ENCODE measurements at regions not wholly inside any gene's neighbourhood (a gene's known extent, or its start where the extent isn't known, plus 50 kb on each side); places are given as distances from the start of the nearest gene placed in this dataset.

DNA sequence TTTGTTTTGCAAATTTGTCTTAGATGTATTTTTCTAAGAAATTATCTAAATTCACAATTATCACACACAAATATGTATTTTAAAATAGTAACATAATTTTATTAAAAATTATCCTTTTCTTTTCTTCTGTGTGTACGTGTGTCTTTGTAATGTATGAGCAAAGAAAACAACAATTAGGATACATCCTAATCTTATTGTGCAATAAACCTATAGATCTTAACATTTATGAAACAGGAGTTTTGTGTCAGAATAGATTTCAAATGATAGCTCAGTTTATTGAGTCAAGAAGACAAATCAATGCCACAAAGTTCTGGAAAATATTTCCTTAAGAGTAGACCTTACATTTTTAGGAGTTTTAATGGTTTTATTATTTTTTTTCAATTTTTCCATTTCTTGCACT is 212.2 kb downstream of the KCNJ3 start:
- TF ChIP-seq, protein P1, sequence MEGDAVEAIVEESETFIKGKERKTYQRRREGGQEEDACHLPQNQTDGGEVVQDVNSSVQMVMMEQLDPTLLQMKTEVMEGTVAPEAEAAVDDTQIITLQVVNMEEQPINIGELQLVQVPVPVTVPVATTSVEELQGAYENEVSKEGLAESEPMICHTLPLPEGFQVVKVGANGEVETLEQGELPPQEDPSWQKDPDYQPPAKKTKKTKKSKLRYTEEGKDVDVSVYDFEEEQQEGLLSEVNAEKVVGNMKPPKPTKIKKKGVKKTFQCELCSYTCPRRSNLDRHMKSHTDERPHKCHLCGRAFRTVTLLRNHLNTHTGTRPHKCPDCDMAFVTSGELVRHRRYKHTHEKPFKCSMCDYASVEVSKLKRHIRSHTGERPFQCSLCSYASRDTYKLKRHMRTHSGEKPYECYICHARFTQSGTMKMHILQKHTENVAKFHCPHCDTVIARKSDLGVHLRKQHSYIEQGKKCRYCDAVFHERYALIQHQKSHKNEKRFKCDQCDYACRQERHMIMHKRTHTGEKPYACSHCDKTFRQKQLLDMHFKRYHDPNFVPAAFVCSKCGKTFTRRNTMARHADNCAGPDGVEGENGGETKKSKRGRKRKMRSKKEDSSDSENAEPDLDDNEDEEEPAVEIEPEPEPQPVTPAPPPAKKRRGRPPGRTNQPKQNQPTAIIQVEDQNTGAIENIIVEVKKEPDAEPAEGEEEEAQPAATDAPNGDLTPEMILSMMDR (IDR thresholded peaks at IDR 0.05), result no peak
- TF ChIP-seq POLR2AphosphoS5 (IDR thresholded peaks at IDR 0.05) (no peak), POLR2A (IDR thresholded peaks at IDR 0.05) (no peak), EP300 (IDR thresholded peaks at IDR 0.05) (no peak)

Measured in gastroesophageal sphincter (tissue), 3 donors.